Liver (tissue), 8 donors: ENCODE measurements at regions not wholly inside any gene's neighbourhood (a gene's known extent, or its start where the extent isn't known, plus 50 kb on each side); places are given as distances from the start of the nearest gene placed in this dataset.

Experiments
- DNase-seq: peaks from one replicate; pipeline ENCODE4 v3.0.0-alpha.2; 2017; ENCODE audit warnings: low spot score
- H3K27ac ChIP-seq, 2 donors: one replicate each; pipeline ENCODE4 v1.7.0; 2013; ENCODE audit warnings: inconsistent platforms in 2 of 2, low read length in 2 of 2, control low read depth in 1 of 2, low read depth in 1 of 2, mild to moderate bottlenecking in 1 of 2
- H3K27me3 ChIP-seq, 4 donors: one replicate each; pipeline versions ENCODE4 v1.6.1 to v1.7.0; 2013; ENCODE audit warnings: low read length in 3 of 4, inconsistent platforms in 1 of 4, mild to moderate bottlenecking in 1 of 4, moderate library complexity in 1 of 4; ENCODE audit not compliant: control insufficient read depth in 4 of 4, insufficient read depth in 4 of 4
- H3K36me3 ChIP-seq, 4 donors: one replicate each; pipeline versions ENCODE4 v1.6.1 to v1.7.0; 2013; ENCODE audit warnings: low read length in 3 of 4, mild to moderate bottlenecking in 3 of 4, low read depth in 1 of 4, moderate library complexity in 1 of 4; ENCODE audit not compliant: control insufficient read depth in 4 of 4, insufficient read depth in 3 of 4
- H3K4me1 ChIP-seq, 4 donors: one replicate each; pipeline versions ENCODE4 v1.6.1 to v1.7.0; 2013; ENCODE audit warnings: low read length in 3 of 4, mild to moderate bottlenecking in 3 of 4, moderate library complexity in 1 of 4; ENCODE audit not compliant: control insufficient read depth in 4 of 4, insufficient read depth in 4 of 4
- H3K4me3 ChIP-seq, 3 donors: one replicate each; pipeline versions ENCODE4 v1.6.1 to v1.7.0; 2013; ENCODE audit warnings: low read length in 3 of 3, control low read depth in 1 of 3, low read depth in 1 of 3, mild to moderate bottlenecking in 1 of 3
- H3K9ac ChIP-seq, 2 donors: one replicate each; pipeline ENCODE4 v1.7.0; 2013; ENCODE audit warnings: low read length in 2 of 2, mild to moderate bottlenecking in 2 of 2, moderate library complexity in 2 of 2, control low read depth in 1 of 2, low read depth in 1 of 2
- H3K9me3 ChIP-seq, 4 donors: one replicate each; pipeline versions ENCODE4 v1.6.1 to v1.7.0; 2013; ENCODE audit warnings: low read length in 3 of 4; ENCODE audit not compliant: control insufficient read depth in 4 of 4
- CTCF ChIP-seq: fragments of 150-350 bp; IDR thresholded peaks from 2 replicates; pipeline ENCODE4 v1.5.1; 2017; ENCODE audit warnings: improper control_type of control experiment, low read depth, low read length; ENCODE audit not compliant: missing input control
- EGR1 ChIP-seq, 2 donors: IDR thresholded peaks; 2 replicates each; pipeline ENCODE4 v1.6.1; 2016 to 2018; ENCODE audit warnings: antibody characterized with exemption in 2 of 2, low read depth in 2 of 2
- FOXA1 ChIP-seq: IDR thresholded peaks from 2 replicates; pipeline ENCODE4 v1.6.1; 2016; ENCODE audit warnings: antibody characterized with exemption
- FOXA2 ChIP-seq: IDR thresholded peaks from 2 replicates; pipeline ENCODE4 v1.6.1; 2016; ENCODE audit warnings: antibody characterized with exemption
- GABPA ChIP-seq, 2 donors: IDR thresholded peaks in 1 of 2; conservative IDR thresholded peaks in 1 of 2; 2 replicates each; pipeline ENCODE4 v1.6.1; 2016; ENCODE audit warnings: antibody characterized with exemption in 2 of 2, mild to moderate bottlenecking in 1 of 2, moderate library complexity in 1 of 2
- HNF4G ChIP-seq: IDR thresholded peaks from 2 replicates; pipeline ENCODE4 v1.6.1; 2016; ENCODE audit warnings: antibody characterized with exemption
- JUND ChIP-seq, 2 donors: IDR thresholded peaks; 2 replicates each; pipeline ENCODE4 v1.6.1; 2016; ENCODE audit warnings: antibody characterized with exemption in 2 of 2
- NR2F2 ChIP-seq: IDR thresholded peaks from 2 replicates; pipeline ENCODE4 v1.6.1; 2016; ENCODE audit warnings: antibody characterized with exemption
- RAD21 ChIP-seq, 2 donors: IDR thresholded peaks; 2 replicates each; pipeline ENCODE4 v1.6.1; 2016; ENCODE audit warnings: antibody characterized with exemption in 2 of 2, mild to moderate bottlenecking in 2 of 2
- RXRA ChIP-seq, 2 donors: IDR thresholded peaks; 2 replicates each; pipeline ENCODE4 v1.6.1; 2017 to 2018; ENCODE audit warnings: antibody characterized with exemption in 2 of 2, mild to moderate bottlenecking in 1 of 2
- SP1 ChIP-seq: IDR thresholded peaks from 2 replicates; pipeline ENCODE4 v1.6.1; 2018; ENCODE audit warnings: antibody characterized with exemption, mild to moderate bottlenecking
- TAF1 ChIP-seq: conservative IDR thresholded peaks from 2 replicates; pipeline ENCODE4 v1.6.1; 2016; ENCODE audit warnings: antibody characterized with exemption, mild to moderate bottlenecking
- YY1 ChIP-seq: IDR thresholded peaks from 2 replicates; pipeline ENCODE4 v1.6.1; 2016; ENCODE audit warnings: antibody characterized with exemption, mild to moderate bottlenecking
- WGBS: extraction: QIAGEN DNeasy Blood & Tissue Kit; methylation state at CpG from one replicate; pipeline ENCODE4 v1.1.7; 2013; 5-methylcytosine and 5-hydroxymethylcytosine counted together
- TF ChIP-seq, protein P1 (sequence below): IDR thresholded peaks from 2 replicates; pipeline ENCODE4 v1.6.1; 2016; ENCODE audit warnings: antibody characterized with exemption
- TF ChIP-seq, protein P2 (sequence below): IDR thresholded peaks from 2 replicates; pipeline ENCODE4 v1.6.1; 2016; ENCODE audit warnings: antibody characterized with exemption
- TF ChIP-seq, protein P3 (sequence below): IDR thresholded peaks from 2 replicates; pipeline ENCODE4 v1.6.1; 2016; ENCODE audit warnings: antibody characterized with exemption
- TF ChIP-seq, protein P4 (sequence below): IDR thresholded peaks from 2 replicates; pipeline ENCODE4 v1.6.1; 2016; ENCODE audit warnings: antibody characterized with exemption, mild to moderate bottlenecking
- donor health status: healthy.
- donor health status: healthy.
- donor health status: healthy.
- donor health status: healthy.
- donor health status: healthy.

DNA sequence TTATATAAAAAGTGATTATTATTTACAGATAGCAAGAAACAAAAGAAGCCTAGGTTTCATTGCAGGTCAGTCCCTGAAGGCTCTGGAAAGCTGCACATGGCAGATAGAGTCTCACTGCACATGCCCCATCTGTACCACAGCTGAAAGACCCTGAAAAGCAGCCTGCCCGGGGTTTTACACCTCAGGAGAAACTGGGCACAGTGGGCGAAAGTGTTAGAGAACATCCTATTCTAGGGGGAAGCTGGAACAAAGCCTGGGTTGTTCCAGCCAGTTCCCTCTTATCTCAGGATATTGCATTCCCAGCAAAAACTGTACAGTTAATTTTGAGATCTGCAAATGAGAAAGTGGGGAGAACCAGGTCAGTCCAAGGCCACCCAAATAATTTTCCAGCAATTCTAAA, 419.7 kb downstream of the CNTNAP4 start:
- no peaks in the 10 kb centered on the region for H3K4me1 ChIP-seq
- peaks cover 0 to 2% (median 0%) of the 10 kb centered on the region in 4 donors for H3K9me3 ChIP-seq
- no peaks in the 10 kb centered on the region for H3K27me3 ChIP-seq
- no peaks in the 10 kb centered on the region for H3K36me3 ChIP-seq
- DNase-seq: no peak
- WGBS: 74% methylated on average over 2 of the region's 2 CpGs
- no peak overlapping the region for H3K9ac ChIP-seq
- H3K27ac ChIP-seq: no peak overlapping the region
- no peak overlapping the region for H3K4me3 ChIP-seq
- no peak for TF ChIP-seq HNF4G
- no peak for TF ChIP-seq SP1
- no peak for TF ChIP-seq RXRA (IDR thresholded peaks at IDR 0.05)
- no peak for TF ChIP-seq RAD21 (IDR thresholded peaks at IDR 0.05)
- TF ChIP-seq TAF1: no peak
- TF ChIP-seq, protein P1, sequence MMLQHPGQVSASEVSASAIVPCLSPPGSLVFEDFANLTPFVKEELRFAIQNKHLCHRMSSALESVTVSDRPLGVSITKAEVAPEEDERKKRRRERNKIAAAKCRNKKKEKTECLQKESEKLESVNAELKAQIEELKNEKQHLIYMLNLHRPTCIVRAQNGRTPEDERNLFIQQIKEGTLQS: no peak
- no peak for TF ChIP-seq GABPA (IDR thresholded peaks at IDR 0.05 in 1 of 2, conservative IDR thresholded peaks at IDR 0.05 in 1 of 2)
- no peak for TF ChIP-seq YY1
- no peak for TF ChIP-seq CTCF
- TF ChIP-seq NR2F2: no peak

- no peaks in the 10 kb centered on the region for H3K4me1 ChIP-seq
- H3K27ac ChIP-seq: no peak overlapping the region
- H3K4me3 ChIP-seq: no peak overlapping the region
- no peak for DNase-seq
- no peak overlapping the region for H3K9ac ChIP-seq
- no peaks in the 10 kb centered on the region for H3K36me3 ChIP-seq
- no peaks in the 10 kb centered on the region for H3K27me3 ChIP-seq
- TF ChIP-seq GABPA (IDR thresholded peaks at IDR 0.05 in 1 of 2, conservative IDR thresholded peaks at IDR 0.05 in 1 of 2) (no peak), RAD21 (IDR thresholded peaks at IDR 0.05) (no peak), YY1 (no peak), FOXA1 (no peak), NR2F2 (no peak), HNF4G (no peak), RXRA (IDR thresholded peaks at IDR 0.05) (no peak)
- TF ChIP-seq, protein P2, sequence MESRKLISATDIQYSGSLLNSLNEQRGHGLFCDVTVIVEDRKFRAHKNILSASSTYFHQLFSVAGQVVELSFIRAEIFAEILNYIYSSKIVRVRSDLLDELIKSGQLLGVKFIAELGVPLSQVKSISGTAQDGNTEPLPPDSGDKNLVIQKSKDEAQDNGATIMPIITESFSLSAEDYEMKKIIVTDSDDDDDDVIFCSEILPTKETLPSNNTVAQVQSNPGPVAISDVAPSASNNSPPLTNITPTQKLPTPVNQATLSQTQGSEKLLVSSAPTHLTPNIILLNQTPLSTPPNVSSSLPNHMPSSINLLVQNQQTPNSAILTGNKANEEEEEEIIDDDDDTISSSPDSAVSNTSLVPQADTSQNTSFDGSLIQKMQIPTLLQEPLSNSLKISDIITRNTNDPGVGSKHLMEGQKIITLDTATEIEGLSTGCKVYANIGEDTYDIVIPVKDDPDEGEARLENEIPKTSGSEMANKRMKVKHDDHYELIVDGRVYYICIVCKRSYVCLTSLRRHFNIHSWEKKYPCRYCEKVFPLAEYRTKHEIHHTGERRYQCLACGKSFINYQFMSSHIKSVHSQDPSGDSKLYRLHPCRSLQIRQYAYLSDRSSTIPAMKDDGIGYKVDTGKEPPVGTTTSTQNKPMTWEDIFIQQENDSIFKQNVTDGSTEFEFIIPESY: no peak
- TF ChIP-seq, protein P1: no peak
- peaks cover 0 to 2% (median 0%) of the 10 kb centered on the region in 4 donors for H3K9me3 ChIP-seq
These were observed 428.7 kb downstream of the CNTNAP4 start for GRCh38 chr16:76705892-76706291.

DNA sequence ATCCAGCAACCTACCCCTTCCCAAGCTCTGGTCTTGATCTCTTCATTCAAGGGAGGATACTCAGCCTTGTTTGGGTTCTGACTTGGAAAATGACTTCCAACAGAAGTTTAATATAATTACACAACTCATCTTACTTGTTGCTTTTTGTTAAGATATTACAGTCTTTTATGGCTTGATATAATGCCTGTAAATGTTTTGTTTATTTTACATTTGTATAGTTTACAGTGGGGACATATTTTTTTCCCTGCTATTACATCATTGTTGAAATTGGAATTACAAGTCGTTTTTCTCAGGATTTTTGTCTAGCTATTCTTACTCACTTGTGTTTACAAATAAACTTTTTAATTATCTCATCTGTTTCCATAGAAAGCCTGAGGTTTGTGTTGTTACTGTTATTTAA, 436.0 kb downstream of the CNTNAP4 start:
- Histone ChIP-seq H3K36me3 (no peaks in the 10 kb centered on the region), H3K9me3 (peaks cover 0 to 4% (median 2%) of the 10 kb centered on the region in 4 donors), H3K4me1 (no peaks in the 10 kb centered on the region), H3K27me3 (no peaks in the 10 kb centered on the region), H3K9ac (no peak overlapping the region), H3K27ac (no peak overlapping the region), H3K4me3 (no peak overlapping the region)
- WGBS: 48% methylated on average over 1 of the region's 1 CpG
- no peak for DNase-seq
- TF ChIP-seq GABPA (IDR thresholded peaks at IDR 0.05 in 1 of 2, conservative IDR thresholded peaks at IDR 0.05 in 1 of 2) (no peak), FOXA1 (no peak), EGR1 (IDR thresholded peaks at IDR 0.05; ENCODE audit: low read depth in 2 of 2) (no peak), HNF4G (no peak), RAD21 (IDR thresholded peaks at IDR 0.05) (no peak), NR2F2 (no peak), JUND (IDR thresholded peaks at IDR 0.05) (no peak), RXRA (IDR thresholded peaks at IDR 0.05) (no peak), TAF1 (no peak), YY1 (no peak), SP1 (no peak), FOXA2 (no peak)
- TF ChIP-seq, protein P3, sequence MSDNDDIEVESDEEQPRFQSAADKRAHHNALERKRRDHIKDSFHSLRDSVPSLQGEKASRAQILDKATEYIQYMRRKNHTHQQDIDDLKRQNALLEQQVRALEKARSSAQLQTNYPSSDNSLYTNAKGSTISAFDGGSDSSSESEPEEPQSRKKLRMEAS: no peak
- TF ChIP-seq, protein P4, sequence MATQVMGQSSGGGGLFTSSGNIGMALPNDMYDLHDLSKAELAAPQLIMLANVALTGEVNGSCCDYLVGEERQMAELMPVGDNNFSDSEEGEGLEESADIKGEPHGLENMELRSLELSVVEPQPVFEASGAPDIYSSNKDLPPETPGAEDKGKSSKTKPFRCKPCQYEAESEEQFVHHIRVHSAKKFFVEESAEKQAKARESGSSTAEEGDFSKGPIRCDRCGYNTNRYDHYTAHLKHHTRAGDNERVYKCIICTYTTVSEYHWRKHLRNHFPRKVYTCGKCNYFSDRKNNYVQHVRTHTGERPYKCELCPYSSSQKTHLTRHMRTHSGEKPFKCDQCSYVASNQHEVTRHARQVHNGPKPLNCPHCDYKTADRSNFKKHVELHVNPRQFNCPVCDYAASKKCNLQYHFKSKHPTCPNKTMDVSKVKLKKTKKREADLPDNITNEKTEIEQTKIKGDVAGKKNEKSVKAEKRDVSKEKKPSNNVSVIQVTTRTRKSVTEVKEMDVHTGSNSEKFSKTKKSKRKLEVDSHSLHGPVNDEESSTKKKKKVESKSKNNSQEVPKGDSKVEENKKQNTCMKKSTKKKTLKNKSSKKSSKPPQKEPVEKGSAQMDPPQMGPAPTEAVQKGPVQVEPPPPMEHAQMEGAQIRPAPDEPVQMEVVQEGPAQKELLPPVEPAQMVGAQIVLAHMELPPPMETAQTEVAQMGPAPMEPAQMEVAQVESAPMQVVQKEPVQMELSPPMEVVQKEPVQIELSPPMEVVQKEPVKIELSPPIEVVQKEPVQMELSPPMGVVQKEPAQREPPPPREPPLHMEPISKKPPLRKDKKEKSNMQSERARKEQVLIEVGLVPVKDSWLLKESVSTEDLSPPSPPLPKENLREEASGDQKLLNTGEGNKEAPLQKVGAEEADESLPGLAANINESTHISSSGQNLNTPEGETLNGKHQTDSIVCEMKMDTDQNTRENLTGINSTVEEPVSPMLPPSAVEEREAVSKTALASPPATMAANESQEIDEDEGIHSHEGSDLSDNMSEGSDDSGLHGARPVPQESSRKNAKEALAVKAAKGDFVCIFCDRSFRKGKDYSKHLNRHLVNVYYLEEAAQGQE: no peak
- TF ChIP-seq, protein P2: no peak
